GM23338 (cell line): ENCODE measurements at regions not wholly inside any gene's neighbourhood (a gene's known extent, or its start where the extent isn't known, plus 50 kb on each side); places are given as distances from the start of the nearest gene placed in this dataset.

Experiments used
- CREB1 ChIP-seq: fragments of 250-450 bp; sonication (Bioruptor Pico); IDR thresholded peaks from 2 replicates; pipeline ENCODE4 v1.5.0; 2020; ENCODE audit warnings: low read depth, mild to moderate bottlenecking, moderate library complexity
- CTCF ChIP-seq, 2 experiments: fragments of 200-600 bp in 1 of 2; sonication (generic) in 1 of 2; conservative IDR thresholded peaks; 2 replicates each; pipeline versions ENCODE4 v1.5.1 to v1.6.1; 2016 to 2017; ENCODE audit warnings: antibody characterized with exemption in 2 of 2, low read depth in 2 of 2, mild to moderate bottlenecking in 2 of 2, moderate library complexity in 1 of 2
- EZH2 ChIP-seq: fragments of 200-600 bp; sonication (generic); IDR thresholded peaks from one replicate; pipeline ENCODE4 v1.8.0; 2017; ENCODE audit warnings: antibody characterized with exemption, mild to moderate bottlenecking, low read depth; ENCODE audit not compliant: unreplicated experiment
- EZH2phosphoT487 ChIP-seq: fragments of 200-600 bp; sonication (generic); IDR thresholded peaks from one replicate; pipeline ENCODE4 v1.8.1; 2018; ENCODE audit warnings: antibody characterized with exemption; ENCODE audit not compliant: unreplicated experiment
- POLR2AphosphoS5 ChIP-seq: IDR thresholded peaks from 2 replicates; pipeline ENCODE4 v1.6.1; 2016; ENCODE audit warnings: antibody characterized with exemption, low read depth
- REST ChIP-seq: IDR thresholded peaks from one replicate; pipeline ENCODE4 v1.6.1; 2018; ENCODE audit warnings: antibody characterized with exemption; ENCODE audit not compliant: unreplicated experiment
- STAT1 ChIP-seq: IDR thresholded peaks from one replicate; pipeline ENCODE4 v1.6.1; 2016; ENCODE audit warnings: antibody characterized with exemption; ENCODE audit not compliant: unreplicated experiment

DNA sequence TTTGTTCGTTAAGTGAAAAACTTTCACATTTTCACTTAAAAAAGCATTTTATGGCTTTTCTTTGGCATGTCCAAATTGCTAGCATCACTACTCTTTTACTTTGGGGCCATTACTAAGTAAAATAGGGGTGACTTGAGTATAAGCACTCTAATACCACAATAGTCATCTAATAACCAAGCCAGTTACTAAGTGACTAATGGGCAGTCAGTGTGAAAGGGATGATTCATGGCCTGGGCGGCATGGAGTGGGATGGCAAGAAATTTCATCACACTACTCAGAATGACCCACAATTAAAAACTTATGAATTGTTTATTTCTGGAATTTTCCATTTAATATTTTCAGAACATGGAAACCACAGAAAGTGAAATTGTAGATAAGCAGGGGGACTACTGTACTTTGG, 60.9 kb downstream of the BMP15 start:
- TF ChIP-seq CTCF (conservative IDR thresholded peaks at IDR 0.05; ENCODE audit: low read depth in 2 of 2) = no peak
- TF ChIP-seq POLR2AphosphoS5 = no peak
- no peak for TF ChIP-seq CREB1 (CRISPR knock-in tag)
- no peak for TF ChIP-seq EZH2
- TF ChIP-seq REST = no peak
- TF ChIP-seq EZH2phosphoT487 = no peak
- no peak for TF ChIP-seq STAT1
